Loucy (cell line): ENCODE measurements at regions not wholly inside any gene's neighbourhood (a gene's known extent, or its start where the extent isn't known, plus 50 kb on each side); places are given as distances from the start of the nearest gene placed in this dataset.

Experiments used
- H2AFZ ChIP-seq: fragments of 200-600 bp; sonication (generic); 2 replicates; pipeline ENCODE4 v1.6.0; 2016; ENCODE audit warnings: antibody characterized with exemption, mild to moderate bottlenecking, low read length, moderate library complexity
- H3F3A ChIP-seq: fragments of 200-600 bp; 2 replicates; pipeline ENCODE4 v1.6.0; 2016; ENCODE audit warnings: antibody characterized with exemption, low read depth, mild to moderate bottlenecking
- H3K27me3 ChIP-seq: fragments of 200-600 bp; sonication (generic); 2 replicates; pipeline ENCODE4 v1.6.1; 2014; ENCODE audit warnings: low read length, mild to moderate bottlenecking; ENCODE audit not compliant: insufficient read depth, poor library complexity, severe bottlenecking
- H3K36me3 ChIP-seq: fragments of 200-600 bp; sonication (generic); 2 replicates; pipeline ENCODE4 v1.6.1; 2016; ENCODE audit warnings: low read length; ENCODE audit not compliant: insufficient read depth
- H3K4me1 ChIP-seq: fragments of 200-600 bp; sonication (generic); 2 replicates; pipeline ENCODE4 v1.5.1; 2014; ENCODE audit warnings: low read length, mild to moderate bottlenecking; ENCODE audit not compliant: insufficient read depth, poor library complexity, severe bottlenecking
- H3K4me2 ChIP-seq: fragments of 200-600 bp; sonication (generic); 2 replicates; pipeline ENCODE4 v1.6.0; 2014; ENCODE audit warnings: antibody characterized with exemption, low read length, low read depth, mild to moderate bottlenecking; ENCODE audit not compliant: poor library complexity, severe bottlenecking
- H3K4me3 ChIP-seq: fragments of 200-600 bp; sonication (generic); 2 replicates; pipeline ENCODE4 v1.5.1; 2014; ENCODE audit warnings: low read length, mild to moderate bottlenecking, mixed read lengths; ENCODE audit not compliant: poor library complexity, severe bottlenecking
- H3K79me2 ChIP-seq: fragments of 200-600 bp; sonication (generic); 2 replicates; pipeline ENCODE4 v1.6.1; 2014; ENCODE audit warnings: low read length; ENCODE audit not compliant: insufficient read depth
- H3K9ac ChIP-seq: fragments of 200-600 bp; sonication (generic); 2 replicates; pipeline ENCODE4 v1.6.0; 2014; ENCODE audit warnings: mild to moderate bottlenecking, low read depth, low read length, moderate library complexity; ENCODE audit not compliant: poor library complexity, severe bottlenecking
- H3K9me2 ChIP-seq: fragments of 200-600 bp; sonication (generic); replicated peaks from 2 replicates; pipeline ENCODE4 v1.6.1; 2016; ENCODE audit warnings: low read depth, low read length, mixed read lengths
- H3K9me3 ChIP-seq: fragments of 200-600 bp; sonication (generic); 2 replicates; pipeline ENCODE4 v1.6.1; 2014; ENCODE audit warnings: mild to moderate bottlenecking, antibody characterized with exemption, low read length, low read depth; ENCODE audit not compliant: insufficient read depth
- H4K20me1 ChIP-seq: fragments of 200-600 bp; sonication (generic); 2 replicates; pipeline ENCODE4 v1.6.0; 2014; ENCODE audit warnings: antibody characterized with exemption, low read length, mild to moderate bottlenecking; ENCODE audit not compliant: insufficient read depth, poor library complexity, severe bottlenecking
- EZH2phosphoT487 ChIP-seq: fragments of 200-600 bp; IDR thresholded peaks from 2 replicates; pipeline ENCODE4 v1.6.1; 2018; ENCODE audit warnings: antibody characterized with exemption, mild to moderate bottlenecking, moderate library complexity, borderline replicate concordance
- TF ChIP-seq, protein P1 (sequence below): fragments of 200-600 bp; sonication (generic); conservative IDR thresholded peaks from 2 replicates; pipeline ENCODE4 v1.5.1; 2014; ENCODE audit warnings: mild to moderate bottlenecking, antibody characterized with exemption, low read length

DNA sequence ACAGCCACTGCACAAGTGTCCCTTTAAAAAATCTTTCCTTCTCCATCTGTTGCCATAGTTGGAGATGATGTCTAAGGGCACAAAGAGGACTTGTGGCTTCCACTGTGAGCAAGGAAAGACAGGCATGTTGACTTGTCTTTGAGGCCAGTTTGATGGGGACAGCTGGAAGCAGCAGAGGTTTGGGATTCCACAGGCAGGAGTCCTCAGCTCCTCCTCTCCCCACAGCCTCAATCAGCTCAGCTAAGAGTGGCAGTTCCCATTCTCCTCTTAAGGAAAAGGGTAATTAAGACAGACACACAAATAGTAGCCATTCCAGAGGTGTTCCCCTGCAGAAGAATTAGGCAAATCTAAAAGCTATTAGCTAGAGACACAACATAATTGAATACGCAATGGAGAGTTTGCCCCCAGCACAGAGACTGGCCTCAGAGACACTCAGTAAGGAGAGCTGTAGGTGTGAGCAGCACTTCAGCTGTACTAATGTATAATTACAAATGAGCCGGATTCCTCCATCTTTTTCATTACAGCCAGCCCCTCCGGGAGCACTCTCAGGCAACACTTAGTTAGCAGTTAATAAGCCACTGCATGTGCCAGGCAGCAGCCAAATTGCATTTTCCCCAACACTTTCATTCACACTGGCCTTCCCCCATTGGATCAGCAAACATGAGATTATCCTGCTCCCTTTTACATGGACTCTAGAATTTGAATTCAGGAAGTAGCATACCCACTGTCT, 434.0 kb downstream of the FOXO1 start:
- H3K27me3 ChIP-seq: no peaks in the 10 kb centered on the region
- no peaks in the 10 kb centered on the region for H3K79me2 ChIP-seq
- peak overlapping the region; percentile 60 for H3K9ac ChIP-seq
- H3K4me2 ChIP-seq: peak overlapping the region; percentile 66
- H3K4me1 ChIP-seq: peaks cover 38% of the 10 kb centered on the region
- no peaks in the 10 kb centered on the region for H3F3A ChIP-seq
- H3K9me3 ChIP-seq: no peaks in the 10 kb centered on the region
- TF ChIP-seq, protein P1, sequence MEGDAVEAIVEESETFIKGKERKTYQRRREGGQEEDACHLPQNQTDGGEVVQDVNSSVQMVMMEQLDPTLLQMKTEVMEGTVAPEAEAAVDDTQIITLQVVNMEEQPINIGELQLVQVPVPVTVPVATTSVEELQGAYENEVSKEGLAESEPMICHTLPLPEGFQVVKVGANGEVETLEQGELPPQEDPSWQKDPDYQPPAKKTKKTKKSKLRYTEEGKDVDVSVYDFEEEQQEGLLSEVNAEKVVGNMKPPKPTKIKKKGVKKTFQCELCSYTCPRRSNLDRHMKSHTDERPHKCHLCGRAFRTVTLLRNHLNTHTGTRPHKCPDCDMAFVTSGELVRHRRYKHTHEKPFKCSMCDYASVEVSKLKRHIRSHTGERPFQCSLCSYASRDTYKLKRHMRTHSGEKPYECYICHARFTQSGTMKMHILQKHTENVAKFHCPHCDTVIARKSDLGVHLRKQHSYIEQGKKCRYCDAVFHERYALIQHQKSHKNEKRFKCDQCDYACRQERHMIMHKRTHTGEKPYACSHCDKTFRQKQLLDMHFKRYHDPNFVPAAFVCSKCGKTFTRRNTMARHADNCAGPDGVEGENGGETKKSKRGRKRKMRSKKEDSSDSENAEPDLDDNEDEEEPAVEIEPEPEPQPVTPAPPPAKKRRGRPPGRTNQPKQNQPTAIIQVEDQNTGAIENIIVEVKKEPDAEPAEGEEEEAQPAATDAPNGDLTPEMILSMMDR: no peak
- no peak for TF ChIP-seq EZH2phosphoT487
- no peaks in the 10 kb centered on the region for H3K36me3 ChIP-seq
- H3K4me3 ChIP-seq: no peak overlapping the region
- no peak overlapping the region for H2AFZ ChIP-seq
- no peaks in the 10 kb centered on the region for H4K20me1 ChIP-seq
- H3K9me2 ChIP-seq: no peaks in the 10 kb centered on the region

DNA sequence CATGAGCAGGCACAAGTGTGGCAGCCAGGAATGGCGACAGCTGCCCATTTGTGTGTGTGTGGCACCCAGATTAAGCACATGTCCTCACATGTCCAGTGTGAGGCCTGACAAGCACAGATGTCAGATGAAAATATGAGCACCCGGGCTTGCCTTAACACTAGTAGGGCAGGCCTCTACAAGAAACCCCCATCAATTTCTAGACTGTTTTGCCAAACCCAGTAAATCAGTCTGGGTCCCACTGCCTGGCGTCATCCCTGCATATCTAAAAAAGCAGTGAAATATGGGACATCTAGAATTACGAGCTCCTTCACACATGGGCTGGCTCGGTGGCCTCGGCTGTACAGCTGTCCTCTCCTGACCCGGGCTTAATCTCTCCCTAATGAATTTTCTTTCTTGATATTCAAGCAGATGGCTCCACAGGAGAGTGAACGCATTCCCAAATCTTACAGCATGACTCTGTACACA, 432.7 kb downstream of the FOXO1 start:
- Histone ChIP-seq H3K79me2 (no peaks in the 10 kb centered on the region), H2AFZ (no peak overlapping the region), H3K4me1 (peaks cover 38% of the 10 kb centered on the region), H3K36me3 (no peaks in the 10 kb centered on the region), H3K9me2 (no peaks in the 10 kb centered on the region), H3K4me3 (no peak overlapping the region), H3F3A (no peaks in the 10 kb centered on the region), H3K9ac (peak overlapping the region; percentile 60), H3K9me3 (no peaks in the 10 kb centered on the region), H3K4me2 (no peak overlapping the region), H4K20me1 (no peaks in the 10 kb centered on the region), H3K27me3 (no peaks in the 10 kb centered on the region)
- no peak for TF ChIP-seq EZH2phosphoT487
- TF ChIP-seq, protein P1: no peak

DNA sequence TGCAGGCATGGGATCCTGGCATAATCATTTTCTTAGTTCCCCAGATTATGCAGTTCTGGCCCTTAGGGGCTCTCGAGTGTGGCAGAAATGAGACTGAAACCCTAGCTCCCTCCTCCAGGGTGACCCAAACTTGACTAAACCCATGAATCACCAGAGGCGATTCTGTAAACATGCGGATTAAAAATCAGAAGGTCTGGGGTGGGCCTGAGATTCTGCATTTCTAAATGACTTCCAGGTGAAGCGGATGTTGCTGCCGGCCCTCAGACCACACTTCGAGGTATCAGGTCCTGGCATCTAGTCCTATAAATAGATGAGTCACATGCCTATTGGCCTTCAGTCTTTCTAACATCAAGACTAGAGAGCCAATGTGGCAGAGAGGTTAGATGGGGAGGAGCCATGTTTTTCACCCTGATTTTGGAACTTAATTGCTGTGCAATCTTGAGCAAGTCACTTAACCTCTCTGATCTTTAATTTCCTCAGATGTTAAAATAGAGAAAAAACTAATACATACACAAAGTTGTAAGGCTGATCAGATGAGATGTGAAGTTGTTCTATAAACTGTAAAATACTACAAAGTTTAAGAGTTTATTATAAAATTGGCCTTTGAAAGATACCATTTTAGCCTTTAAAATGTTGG, 431.2 kb downstream of the FOXO1 start:
- TF ChIP-seq, protein P1: no peak
- no peak for TF ChIP-seq EZH2phosphoT487
- Histone ChIP-seq H4K20me1 (no peaks in the 10 kb centered on the region), H3F3A (no peaks in the 10 kb centered on the region), H3K4me3 (no peak overlapping the region), H3K79me2 (no peaks in the 10 kb centered on the region), H3K9me2 (no peaks in the 10 kb centered on the region), H3K9me3 (no peaks in the 10 kb centered on the region), H3K27me3 (no peaks in the 10 kb centered on the region), H3K9ac (no peak overlapping the region), H3K36me3 (no peaks in the 10 kb centered on the region), H2AFZ (no peak overlapping the region), H3K4me2 (no peak overlapping the region), H3K4me1 (peaks cover 30% of the 10 kb centered on the region)
